HUES64 (cell line): ENCODE measurements at regions not wholly inside any gene's neighbourhood (a gene's known extent, or its start where the extent isn't known, plus 50 kb on each side); places are given as distances from the start of the nearest gene placed in this dataset.
"Not testable (repeated sequence)": the region's sequence is repeated elsewhere in the genome, so short reads cannot be mapped to it uniquely, and the experiment has no call there.

Source experiments
- H3K27ac ChIP-seq: 2 replicates; pipeline ENCODE4 v1.7.0; 2013; ENCODE audit warnings: low read depth, low read length, inconsistent platforms
- H3K27me3 ChIP-seq: 2 replicates; pipeline ENCODE4 v1.6.1; 2013; ENCODE audit warnings: mild to moderate bottlenecking, low read length; ENCODE audit not compliant: insufficient read depth
- H3K36me3 ChIP-seq: 2 replicates; pipeline ENCODE4 v1.6.1; 2013; ENCODE audit warnings: mild to moderate bottlenecking, low read length; ENCODE audit not compliant: insufficient read depth
- H3K4me1 ChIP-seq: 2 replicates; pipeline ENCODE4 v1.6.1; 2013; ENCODE audit warnings: mild to moderate bottlenecking, low read length, moderate library complexity; ENCODE audit not compliant: insufficient read depth
- H3K4me3 ChIP-seq: 2 replicates; pipeline ENCODE4 v1.5.1; 2013; ENCODE audit warnings: mild to moderate bottlenecking, low read length, moderate library complexity
- H3K9ac ChIP-seq: 2 replicates; pipeline ENCODE4 v1.6.1; 2013; ENCODE audit warnings: mild to moderate bottlenecking, low read depth, low read length
- H3K9me3 ChIP-seq: 2 replicates; pipeline ENCODE4 v1.6.1; 2013; ENCODE audit warnings: low read depth, low read length; ENCODE audit not compliant: insufficient read depth
- WGBS: fragments of 150-250, 120-280 bp; methylation state at CpG from one replicate; pipeline ENCODE4 v1.1.7; 2013; ENCODE audit warnings: missing lambda C conversion rate; 5-methylcytosine and 5-hydroxymethylcytosine counted together

DNA sequence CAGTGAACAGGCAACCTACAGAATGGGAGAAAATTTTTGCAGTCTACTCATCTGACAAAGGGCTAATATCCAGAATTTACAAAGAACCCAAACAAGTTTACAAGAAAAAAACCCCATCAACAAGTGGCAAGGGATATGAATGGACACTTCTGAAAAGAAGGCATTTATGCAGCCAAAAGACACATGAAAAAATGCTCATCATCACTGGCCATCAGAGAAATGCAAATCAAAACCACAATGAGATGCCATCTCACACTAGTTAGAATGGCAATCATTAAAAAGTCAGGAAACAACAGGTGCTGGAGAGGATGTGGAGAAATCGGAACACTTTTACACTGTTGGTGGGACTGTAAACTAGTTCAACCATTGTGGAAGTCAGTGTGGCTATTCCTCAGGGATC, 80.3 kb downstream of the ZNF474 start:
- not testable (repeated sequence) for H3K27ac ChIP-seq, H3K9me3 ChIP-seq, H3K4me3 ChIP-seq, H3K27me3 ChIP-seq, H3K4me1 ChIP-seq, H3K9ac ChIP-seq, H3K36me3 ChIP-seq
- WGBS = no CpG with 5 or more reads among the region's 1 CpG

DNA sequence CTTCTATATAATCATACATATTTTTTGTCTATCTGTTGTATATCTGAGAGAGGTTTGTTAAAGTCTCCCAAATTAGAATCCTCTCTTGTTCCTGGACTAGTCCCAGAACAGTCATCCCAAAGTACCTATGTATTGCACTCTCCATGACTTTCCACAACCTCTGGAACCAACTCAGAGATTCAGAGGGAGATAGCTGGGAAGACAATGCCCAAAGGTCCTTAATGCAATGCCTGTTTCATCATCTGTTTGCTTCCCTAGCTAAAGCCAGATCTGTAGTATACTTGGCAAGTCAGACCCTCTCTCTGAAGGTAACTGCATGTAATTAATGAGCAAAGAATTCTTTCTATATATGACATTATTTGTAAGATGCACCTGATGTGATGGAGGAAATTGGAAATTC, 89.4 kb downstream of the ZNF474 start:
- H3K27me3 ChIP-seq = no peaks in the 10 kb centered on the region
- no peaks in the 10 kb centered on the region for H3K9me3 ChIP-seq
- no peaks in the 10 kb centered on the region for H3K36me3 ChIP-seq
- H3K4me3 ChIP-seq = no peak overlapping the region
- no peak overlapping the region for H3K27ac ChIP-seq
- H3K4me1 ChIP-seq = peaks cover 7% of the 10 kb centered on the region; the same call in 1 of the 2 replicates
- no peak overlapping the region for H3K9ac ChIP-seq

DNA sequence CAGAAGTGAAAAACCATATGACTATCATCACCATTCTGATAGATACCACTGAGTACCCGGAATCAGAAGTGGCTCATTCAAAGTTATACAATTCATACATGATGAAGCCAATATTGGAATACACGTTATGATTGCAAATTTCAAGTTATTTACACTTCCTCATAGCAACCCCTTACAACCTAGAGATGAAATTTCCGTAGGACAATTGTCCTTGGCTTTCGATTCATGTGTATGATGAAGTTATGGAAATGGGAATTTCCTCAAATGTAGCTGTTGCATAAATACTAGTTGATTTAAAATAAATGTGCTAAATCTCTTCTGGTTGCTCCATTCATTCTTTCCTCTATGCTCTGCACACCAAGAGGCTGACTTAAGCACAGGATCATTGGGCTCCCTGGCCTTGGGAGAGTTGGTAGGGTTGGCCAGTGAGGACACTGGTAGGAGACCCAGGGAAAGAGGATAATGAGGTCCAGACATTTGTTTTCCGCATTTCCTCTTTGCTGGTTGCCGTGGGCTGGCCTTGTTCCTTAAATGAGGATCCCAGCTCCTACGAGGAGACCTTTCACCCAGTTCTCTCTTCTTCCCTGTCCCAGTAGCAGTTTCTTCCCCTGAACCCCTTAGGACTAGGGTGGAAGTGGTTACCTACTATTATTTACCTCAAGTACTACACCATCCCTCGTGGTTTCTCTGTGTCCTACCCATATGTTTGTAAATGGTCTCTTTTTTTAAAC, 90.3 kb downstream of the ZNF474 start:
- Histone ChIP-seq H3K27ac (no peak overlapping the region), H3K36me3 (no peaks in the 10 kb centered on the region), H3K4me1 (peaks cover 7% of the 10 kb centered on the region; the same call in 1 of the 2 replicates), H3K9me3 (peaks cover under 1% of the 10 kb centered on the region; the same call in 1 of the 2 replicates), H3K27me3 (no peaks in the 10 kb centered on the region), H3K4me3 (no peak overlapping the region), H3K9ac (no peak overlapping the region)
- 85% methylated on average over 6 of the region's 8 CpGs for WGBS

DNA sequence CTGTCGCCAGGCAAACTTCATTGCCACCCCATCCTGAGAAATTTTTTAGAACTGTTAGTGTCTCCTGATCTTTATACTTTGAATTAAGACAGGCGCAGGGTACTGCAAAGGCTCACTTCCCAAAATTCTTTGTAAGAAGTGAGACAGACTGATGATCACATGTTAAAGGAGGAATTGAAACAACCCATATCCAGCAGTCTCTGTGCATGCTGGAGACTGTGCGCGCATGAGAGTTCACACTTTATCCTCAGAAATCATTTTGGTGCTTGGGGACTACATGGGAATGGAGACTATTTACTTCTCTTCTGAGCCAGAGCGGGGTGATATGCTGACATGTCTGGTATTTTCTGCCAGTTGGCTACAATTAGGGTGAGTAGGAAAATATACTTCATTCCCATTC, 91.2 kb downstream of the ZNF474 start:
- Histone ChIP-seq H3K4me3 (no peak overlapping the region), H3K27me3 (no peaks in the 10 kb centered on the region), H3K9ac (no peak overlapping the region), H3K36me3 (no peaks in the 10 kb centered on the region), H3K9me3 (peaks cover 4% of the 10 kb centered on the region; the same call in 1 of the 2 replicates), H3K4me1 (peaks cover 7% of the 10 kb centered on the region; the same call in 1 of the 2 replicates), H3K27ac (no peak overlapping the region)
- WGBS = 95% methylated on average over 5 of the region's 5 CpGs

DNA sequence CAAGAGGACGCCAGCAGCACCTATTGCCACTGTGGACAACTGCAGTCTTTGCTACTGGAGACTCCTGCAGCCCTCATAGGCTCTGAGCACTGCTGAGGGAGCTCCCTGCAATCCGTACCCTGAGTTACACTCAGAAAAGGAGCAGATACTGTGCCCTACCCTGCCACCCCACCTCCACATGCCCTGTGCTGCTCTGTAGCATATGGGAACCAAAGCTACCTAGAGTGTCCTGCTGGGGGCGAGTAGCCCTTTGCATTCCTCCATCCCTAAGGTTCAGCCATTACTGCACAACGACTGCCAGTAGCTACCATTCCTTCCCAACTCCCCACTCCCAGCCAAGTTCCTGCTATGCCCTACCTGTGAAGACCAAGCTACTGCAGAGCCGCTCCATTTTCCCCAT, 90.2 kb upstream of the SNCAIP start:
- 88% methylated on average over 5 of the region's 5 CpGs for WGBS
- H3K9ac ChIP-seq = no peak overlapping the region
- H3K27ac ChIP-seq = no peak overlapping the region
- no peak overlapping the region for H3K4me3 ChIP-seq
- peaks cover 4% of the 10 kb centered on the region; the same call in 1 of the 2 replicates for H3K9me3 ChIP-seq
- peaks cover 7% of the 10 kb centered on the region; the same call in 1 of the 2 replicates for H3K4me1 ChIP-seq
- H3K27me3 ChIP-seq = no peaks in the 10 kb centered on the region
- H3K36me3 ChIP-seq = no peaks in the 10 kb centered on the region

DNA sequence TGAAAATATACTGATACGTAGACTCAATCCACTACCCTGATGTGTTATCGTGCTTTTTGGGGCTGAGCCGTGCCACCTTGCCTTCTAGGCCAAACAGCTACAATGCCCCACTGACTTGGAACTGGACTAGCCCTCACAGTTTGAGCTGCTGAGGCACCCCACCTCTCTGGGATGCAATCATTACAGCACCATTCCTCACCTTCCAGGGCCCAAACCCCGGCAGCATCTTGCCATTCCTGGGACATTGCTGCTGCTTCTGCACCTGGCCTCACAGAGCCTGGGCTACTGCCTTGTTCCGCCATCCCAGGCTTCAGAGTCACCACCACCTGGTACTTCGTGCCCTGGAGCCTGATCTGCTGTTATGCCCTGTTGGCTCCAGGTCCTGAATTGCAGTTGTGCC, 89.5 kb upstream of the SNCAIP start:
- no peaks in the 10 kb centered on the region for H3K27me3 ChIP-seq
- H3K4me3 ChIP-seq = no peak overlapping the region
- 0 out of 2 replicates have a peak, but pooled peaks cover 7% of the 10 kb centered on the region for H3K4me1 ChIP-seq
- H3K9me3 ChIP-seq = peaks cover 4% of the 10 kb centered on the region; the same call in 1 of the 2 replicates
- no peaks in the 10 kb centered on the region for H3K36me3 ChIP-seq
- WGBS = 86% methylated on average over 6 of the region's 6 CpGs
- H3K27ac ChIP-seq = no peak overlapping the region
- H3K9ac ChIP-seq = no peak overlapping the region

DNA sequence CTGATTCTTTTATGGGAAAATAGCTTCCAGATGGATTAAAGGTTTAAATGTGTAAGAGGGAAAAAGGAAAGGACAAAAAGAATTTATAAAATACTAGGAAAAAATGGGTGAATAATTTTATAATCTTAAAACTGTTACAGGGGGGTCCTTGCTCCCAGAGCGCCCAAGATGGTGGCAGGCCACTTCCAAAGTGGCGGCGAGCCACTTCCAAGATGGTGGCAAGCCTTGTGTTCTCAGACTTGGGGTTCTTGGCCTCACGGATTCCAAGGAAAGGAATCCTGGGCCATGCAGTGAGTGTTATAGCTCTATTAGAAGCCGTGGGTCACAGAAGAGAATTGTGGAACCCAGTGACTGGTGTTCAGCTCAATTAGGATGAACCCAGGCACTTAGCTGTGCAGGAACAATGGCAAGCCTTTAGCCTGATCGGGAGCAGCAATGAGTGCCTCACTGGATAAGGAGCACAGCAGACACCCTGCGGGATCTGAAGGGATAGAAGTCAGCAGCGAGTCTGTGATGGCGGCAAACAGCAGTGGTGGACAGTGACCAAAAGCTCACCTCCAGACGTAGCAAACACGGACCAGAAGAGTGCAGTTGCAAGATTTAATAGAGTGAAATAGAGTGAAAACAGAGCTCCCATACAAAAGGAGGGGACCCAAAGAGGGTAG, 83.2 kb upstream of the SNCAIP start:
- H3K4me3 ChIP-seq = no peak overlapping the region
- peaks cover 6% of the 10 kb centered on the region for H3K4me1 ChIP-seq
- H3K9ac ChIP-seq = no peak overlapping the region
- no peaks in the 10 kb centered on the region for H3K36me3 ChIP-seq
- peaks cover 4% of the 10 kb centered on the region; the same call in 1 of the 2 replicates for H3K9me3 ChIP-seq
- no peaks in the 10 kb centered on the region for H3K27me3 ChIP-seq
- H3K27ac ChIP-seq = peak overlapping the region; percentile 10; the same call in 1 of the 2 replicates
- 91% methylated on average over 11 of the region's 11 CpGs for WGBS

DNA sequence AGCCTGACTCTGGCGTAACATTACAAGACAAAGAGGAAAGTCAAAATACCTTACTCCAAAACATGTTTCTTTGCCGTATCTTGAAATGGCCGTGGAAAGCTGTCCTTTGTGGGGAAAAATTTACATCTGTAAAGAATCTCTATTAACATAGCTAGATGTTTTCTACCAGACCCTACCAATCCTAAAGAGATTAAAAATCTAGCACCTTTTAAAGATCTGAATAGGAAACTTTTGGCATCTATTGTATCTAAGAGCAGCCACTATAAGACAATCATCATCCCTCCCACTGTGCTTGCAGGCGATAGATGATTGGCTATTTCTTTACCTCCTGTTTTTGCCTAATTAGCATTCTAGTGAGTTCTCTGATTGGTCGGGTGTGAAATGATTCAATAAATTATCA, 82.5 kb upstream of the SNCAIP start:
- Histone ChIP-seq H3K4me3 (no peak overlapping the region), H3K27me3 (no peaks in the 10 kb centered on the region), H3K36me3 (no peaks in the 10 kb centered on the region), H3K27ac (peak overlapping the region; percentile 10; the same call in 1 of the 2 replicates), H3K9ac (no peak overlapping the region), H3K9me3 (peaks cover 4% of the 10 kb centered on the region; the same call in 1 of the 2 replicates), H3K4me1 (peaks cover 6% of the 10 kb centered on the region)
- WGBS = 100% methylated on average over 2 of the region's 5 CpGs

DNA sequence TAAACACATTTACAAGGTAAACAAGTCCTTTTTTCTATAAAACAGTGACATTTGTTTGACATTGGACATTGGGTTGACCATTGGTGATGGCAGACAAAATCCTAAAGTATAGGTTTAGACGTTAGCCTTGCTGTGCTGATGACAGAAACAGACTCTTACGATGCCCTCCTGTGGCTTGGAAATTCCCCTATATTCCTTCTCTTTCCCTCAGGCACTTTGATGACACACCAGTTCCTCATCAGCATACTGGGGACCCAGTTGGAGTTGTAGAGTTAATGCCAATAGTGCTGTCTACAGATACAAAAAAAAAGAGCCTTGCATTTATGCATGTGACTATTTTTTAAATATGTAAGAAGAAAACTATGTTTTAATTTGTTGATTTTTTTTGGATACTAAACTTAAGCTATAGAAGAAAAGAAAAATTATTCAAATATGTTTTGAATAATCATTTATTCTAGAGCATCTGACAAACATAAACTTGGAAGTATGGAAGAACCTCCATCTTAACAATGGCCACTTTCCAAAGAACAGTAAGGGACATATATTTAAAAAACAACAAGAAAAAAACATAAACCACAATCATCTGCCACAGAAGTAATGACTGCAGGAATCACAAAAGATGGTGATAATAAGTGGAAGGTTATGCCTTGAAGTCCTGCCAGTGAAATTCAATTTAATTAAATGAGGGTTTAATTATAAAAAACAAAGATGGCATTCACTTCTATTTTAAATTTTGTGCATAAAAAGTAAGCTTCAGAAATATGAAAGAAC, 75.6 kb upstream of the SNCAIP start:
- Histone ChIP-seq H3K4me3 (no peak overlapping the region), H3K27me3 (no peaks in the 10 kb centered on the region), H3K4me1 (no peaks in the 10 kb centered on the region), H3K9ac (no peak overlapping the region), H3K27ac (no peak overlapping the region), H3K9me3 (no peaks in the 10 kb centered on the region), H3K36me3 (no peaks in the 10 kb centered on the region)
- 60% methylated on average over 2 of the region's 2 CpGs for WGBS

DNA sequence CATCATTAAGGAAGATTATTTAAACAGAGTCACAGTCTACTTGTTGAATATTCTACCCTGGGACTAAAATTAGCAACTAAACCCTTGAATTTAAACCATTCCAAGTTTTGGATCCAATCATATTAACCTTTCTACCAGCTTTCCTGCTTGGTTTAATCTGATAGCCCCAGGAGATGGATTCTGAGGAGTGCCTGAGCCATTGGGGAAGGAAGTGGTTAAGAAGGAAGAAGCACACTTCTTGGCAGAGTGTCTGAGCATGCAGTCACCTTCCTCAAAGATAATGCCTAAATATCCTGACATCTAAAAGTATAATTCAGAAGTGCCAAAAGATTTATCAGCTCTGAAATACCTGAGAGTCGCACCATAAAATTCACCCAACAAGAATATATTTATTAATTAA, 74.1 kb upstream of the SNCAIP start:
- no peaks in the 10 kb centered on the region for H3K4me1 ChIP-seq
- no peaks in the 10 kb centered on the region for H3K36me3 ChIP-seq
- H3K27ac ChIP-seq = no peak overlapping the region
- H3K27me3 ChIP-seq = no peaks in the 10 kb centered on the region
- H3K9me3 ChIP-seq = no peaks in the 10 kb centered on the region
- no CpG with 5 or more reads among the region's 1 CpG for WGBS
- no peak overlapping the region for H3K4me3 ChIP-seq
- H3K9ac ChIP-seq = no peak overlapping the region

DNA sequence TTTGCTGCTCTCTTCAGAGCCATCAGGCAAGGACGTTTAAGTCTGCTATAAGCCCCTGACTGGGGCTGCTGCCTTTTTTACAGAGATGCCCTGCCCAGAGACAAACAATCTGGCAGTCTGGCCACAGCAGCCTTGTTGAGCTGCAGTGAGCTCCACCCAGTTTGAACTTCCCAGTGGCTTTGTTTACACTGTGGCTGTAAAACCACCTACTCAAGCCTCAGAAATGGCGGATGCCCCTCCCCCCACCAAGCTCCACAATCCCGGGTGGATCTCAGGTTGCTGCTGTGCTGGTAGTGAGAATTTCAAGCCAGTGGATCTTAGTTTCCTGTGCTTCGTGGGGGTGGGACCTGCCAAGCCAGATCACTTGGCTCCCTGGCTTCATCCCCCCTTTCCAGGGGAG, 59.7 kb upstream of the SNCAIP start:
- Histone ChIP-seq H3K4me1 (no peaks in the 10 kb centered on the region), H3K27me3 (no peaks in the 10 kb centered on the region), H3K9ac (no peak overlapping the region), H3K36me3 (no peaks in the 10 kb centered on the region), H3K4me3 (no peak overlapping the region), H3K9me3 (peaks cover 15% of the 10 kb centered on the region), H3K27ac (no peak overlapping the region)
- WGBS = 83% methylated on average over 3 of the region's 4 CpGs
